Neural cell (in vitro differentiated cells): ENCODE measurements at regions not wholly inside any gene's neighbourhood (a gene's known extent, or its start where the extent isn't known, plus 50 kb on each side); places are given as distances from the start of the nearest gene placed in this dataset.

Experiments
- CTCF ChIP-seq: fragments of 450-650 bp; IDR thresholded peaks from 2 replicates; pipeline ENCODE4 v1.5.1; 2014; ENCODE audit warnings: antibody characterized with exemption, mild to moderate bottlenecking, moderate library complexity; ENCODE audit not compliant: poor library complexity, severe bottlenecking
- POLR2AphosphoS5 ChIP-seq: IDR thresholded peaks from 2 replicates; pipeline ENCODE4 v1.6.1; 2012

- TF ChIP-seq POLR2AphosphoS5 (no peak), CTCF (no peak)
These were observed 149.5 kb downstream of the FAM161A start for GRCh38 chr2:61704364-61704763.
